NCI-H446 (cell line): ENCODE measurements at regions not wholly inside any gene's neighbourhood (a gene's known extent, or its start where the extent isn't known, plus 50 kb on each side); places are given as distances from the start of the nearest gene placed in this dataset.
A peak's percentile ranks its signal among the peaks of the same experiment; 100 is the strongest.

Experiments used
- DNase-seq, 2 experiments: peaks; one replicate each; lab custom pipeline; 2025; lab: John Stamatoyannopoulos, UW

DNA sequence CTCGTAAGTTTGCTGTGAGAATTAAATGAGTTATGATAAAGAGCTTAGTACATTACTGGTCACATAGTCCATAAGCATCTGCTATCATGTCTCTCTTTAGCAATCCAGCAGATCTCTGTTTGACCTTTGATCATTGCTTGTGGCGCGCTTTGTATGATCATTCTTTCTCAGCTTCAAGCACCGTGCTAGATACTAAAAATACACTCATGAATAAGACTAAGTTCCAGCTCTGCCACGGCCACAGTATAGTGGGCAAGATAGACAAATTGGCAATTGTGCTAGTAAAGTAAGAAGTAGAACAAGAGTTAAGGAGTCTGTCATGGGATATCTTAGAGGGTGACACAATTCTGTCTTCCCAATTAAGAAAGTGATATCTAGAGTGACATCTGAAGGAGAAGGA is 75.2 kb upstream of the ADGRF1 start:
- no peak for DNase-seq

DNA sequence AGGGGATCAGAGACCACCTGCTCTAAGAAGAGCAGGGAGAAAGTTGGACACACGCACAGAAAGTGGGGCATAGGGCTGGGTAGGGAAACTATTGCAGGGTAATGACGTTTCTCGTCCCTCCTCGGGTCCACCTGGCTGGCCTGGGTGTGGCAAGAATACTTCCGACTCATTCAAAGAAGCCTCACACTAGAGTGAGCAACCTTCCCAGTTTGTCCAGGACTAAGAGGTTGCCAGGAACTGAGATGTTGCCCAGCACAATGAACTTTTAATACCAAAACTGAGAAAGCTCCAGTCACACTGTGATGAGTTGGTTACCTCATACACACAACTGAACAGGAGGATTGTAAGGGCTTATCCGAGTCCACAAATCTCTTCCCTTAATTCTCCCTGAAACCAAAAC is 74.5 kb upstream of the ADGRF1 start:
- no peak for DNase-seq

DNA sequence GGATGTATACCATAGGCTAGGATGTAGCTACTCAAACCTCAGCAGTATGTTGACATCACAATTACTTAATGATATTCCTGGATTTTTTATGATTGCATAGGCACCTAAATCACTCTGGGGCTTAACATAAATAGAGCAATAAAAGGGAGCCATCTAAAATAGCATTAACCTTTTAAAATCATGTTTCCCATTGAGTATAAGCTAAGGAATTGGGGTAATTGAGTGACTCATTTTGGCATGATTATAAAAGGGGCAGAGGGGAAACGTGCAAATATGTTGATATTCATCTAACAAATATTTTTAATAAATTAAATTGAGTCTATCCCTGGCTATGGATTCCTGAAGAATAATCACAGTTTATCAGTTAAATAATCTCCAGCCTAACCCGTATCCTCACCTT is 74.0 kb upstream of the ADGRF1 start:
- DNase-seq: no peak

DNA sequence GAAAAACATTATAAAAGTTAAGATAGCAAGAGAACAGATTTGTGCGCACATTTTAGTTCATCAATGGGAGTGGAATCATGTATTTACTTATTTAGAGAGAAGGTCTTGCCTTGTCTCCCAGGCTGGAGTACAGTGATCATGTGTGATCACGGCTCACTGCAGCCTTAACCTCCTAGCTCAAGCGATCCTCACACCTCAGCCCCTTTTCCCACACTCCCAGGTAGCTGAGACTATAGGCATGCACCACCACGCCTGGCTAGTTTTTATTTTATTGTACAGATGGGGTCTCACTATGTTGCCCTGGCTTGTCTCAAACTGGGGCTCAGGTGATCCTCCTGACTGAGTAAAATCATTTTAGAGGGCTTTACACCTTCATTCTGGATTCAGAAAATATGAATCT is 72.3 kb upstream of the ADGRF1 start:
- no peak for DNase-seq

DNA sequence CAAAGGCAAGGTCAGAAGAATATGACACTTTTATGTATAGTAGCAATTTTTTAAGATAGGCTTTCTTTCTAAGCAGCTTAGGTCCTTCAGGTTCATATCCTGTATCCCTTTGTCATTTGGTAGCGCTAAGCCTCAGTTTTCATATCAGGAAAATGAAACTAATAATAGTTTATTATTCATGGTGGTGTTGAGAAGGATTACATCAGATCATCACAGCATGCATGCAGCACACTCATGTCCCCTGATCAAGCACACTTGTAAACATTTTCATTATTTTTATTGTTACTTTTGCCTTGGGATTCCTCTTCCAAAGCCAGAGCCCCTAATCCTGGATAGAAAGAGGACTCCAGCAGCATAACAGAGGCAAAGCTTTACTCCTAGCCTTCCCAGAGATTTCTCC is 70.2 kb upstream of the ADGRF1 start:
- no peak for DNase-seq

DNA sequence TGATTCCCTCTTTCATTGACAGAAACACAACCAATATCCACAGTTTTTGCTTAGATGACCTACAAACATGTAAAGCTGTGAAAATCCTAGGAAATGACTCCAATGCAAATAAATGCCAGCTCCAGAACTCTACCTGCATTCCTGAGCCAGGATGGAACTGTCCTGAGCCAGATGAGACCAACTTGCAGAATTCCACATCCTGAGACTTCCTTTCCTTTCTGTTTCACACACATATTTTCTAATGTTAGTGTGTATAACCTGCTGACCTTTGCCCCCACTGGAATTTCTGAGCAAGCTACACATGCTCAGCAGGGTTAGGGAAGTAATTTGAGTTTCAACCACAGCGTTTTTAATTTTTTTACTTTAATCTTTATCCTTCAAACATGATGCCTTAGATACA is 69.6 kb upstream of the ADGRF1 start:
- DNase-seq: no peak

DNA sequence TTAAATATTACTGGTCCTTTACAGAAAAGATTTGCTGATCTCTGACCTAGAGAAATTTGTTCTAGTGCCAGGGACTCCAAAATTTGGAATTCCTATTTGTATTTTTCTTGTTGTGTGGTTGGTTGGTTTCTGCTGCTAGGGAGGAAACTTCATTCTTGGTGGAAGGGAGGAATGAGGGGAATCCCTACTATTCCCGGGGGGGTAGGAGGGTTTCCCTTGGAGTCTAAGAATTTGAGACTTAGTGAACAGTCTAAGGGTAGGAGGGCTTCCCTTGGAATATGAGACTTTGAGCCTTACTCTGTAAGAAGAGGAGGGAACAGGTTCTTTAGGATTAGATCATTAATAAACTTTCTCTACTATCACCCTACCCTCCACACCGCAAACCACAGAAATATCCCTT is 67.1 kb upstream of the ADGRF1 start:
- no peak for DNase-seq

DNA sequence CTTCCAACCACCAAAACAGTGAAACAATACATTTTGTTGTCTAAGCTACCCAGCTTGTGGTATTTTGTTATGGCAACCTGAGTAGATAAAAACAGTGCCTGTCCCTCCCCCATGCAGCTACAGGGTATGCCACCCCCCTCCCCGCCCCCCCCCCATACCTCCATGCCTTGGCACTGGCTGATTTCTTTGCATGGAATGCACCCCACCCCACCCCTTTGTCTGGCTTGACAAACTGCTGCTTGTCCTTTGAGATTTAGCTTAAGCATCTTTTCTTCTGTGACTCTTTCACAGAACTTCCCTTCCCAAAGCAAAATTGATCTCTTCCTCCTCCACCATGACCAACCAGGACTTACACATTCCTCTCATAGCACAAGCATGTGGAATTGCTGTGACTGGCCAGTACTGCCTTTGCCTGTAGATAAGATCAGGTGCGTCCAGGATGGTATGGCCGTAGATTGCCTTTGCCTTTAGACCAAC is 64.6 kb upstream of the ADGRF1 start:
- DNase-seq: no peak

DNA sequence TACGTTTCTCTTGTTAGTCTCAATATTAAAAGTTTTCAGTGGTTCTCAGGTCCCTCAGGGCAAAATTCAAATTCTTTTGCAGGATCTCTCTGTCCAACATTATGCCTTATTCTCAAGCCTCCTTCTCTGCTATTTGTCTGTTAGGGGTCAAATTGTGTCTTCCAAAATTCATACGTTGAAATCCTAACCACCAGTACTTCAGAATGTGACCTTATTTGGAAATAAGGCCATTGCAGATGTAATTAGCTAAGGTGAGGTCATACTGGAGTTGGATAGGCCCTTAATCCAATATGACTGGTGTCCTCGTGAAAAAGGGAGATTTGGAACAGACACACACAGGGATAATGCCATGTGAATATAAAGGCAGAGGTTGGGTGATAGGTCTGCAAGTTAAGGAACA is 64.1 kb upstream of the ADGRF1 start:
- DNase-seq: no peak

DNA sequence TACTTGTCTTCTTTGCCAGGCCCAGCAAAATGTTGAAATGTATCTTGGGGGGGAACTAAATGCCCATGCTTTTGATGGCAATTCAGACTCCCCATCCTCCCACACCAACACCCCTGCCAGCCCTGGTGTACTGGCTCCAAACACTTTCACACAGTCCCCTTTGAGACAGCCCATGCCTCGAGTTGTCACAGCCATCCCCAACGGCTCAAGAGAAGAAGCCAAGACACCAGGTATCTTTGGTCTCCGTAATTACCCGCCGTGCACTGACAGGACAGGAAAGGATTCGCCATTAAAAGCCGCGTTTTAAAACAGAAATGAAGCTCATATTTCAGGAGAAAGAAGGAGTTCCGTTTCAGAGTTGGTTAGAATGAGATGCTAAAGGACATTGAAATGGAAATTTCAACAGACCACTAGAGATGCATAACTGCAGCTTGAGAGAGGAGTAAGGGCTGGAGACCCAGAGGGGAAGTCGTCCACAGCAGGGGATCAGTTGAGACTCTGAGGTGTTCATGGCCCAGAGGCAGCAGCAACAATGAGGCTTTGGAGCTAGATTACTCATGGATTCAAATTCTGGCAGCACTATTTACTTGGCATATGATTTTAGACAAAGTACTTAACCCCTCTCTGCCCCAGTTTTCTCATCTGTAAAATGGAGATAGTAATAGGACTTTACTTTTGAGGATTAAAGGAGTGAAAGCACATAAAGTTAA is 63.5 kb upstream of the ADGRF1 start:
- DNase-seq: no peak

DNA sequence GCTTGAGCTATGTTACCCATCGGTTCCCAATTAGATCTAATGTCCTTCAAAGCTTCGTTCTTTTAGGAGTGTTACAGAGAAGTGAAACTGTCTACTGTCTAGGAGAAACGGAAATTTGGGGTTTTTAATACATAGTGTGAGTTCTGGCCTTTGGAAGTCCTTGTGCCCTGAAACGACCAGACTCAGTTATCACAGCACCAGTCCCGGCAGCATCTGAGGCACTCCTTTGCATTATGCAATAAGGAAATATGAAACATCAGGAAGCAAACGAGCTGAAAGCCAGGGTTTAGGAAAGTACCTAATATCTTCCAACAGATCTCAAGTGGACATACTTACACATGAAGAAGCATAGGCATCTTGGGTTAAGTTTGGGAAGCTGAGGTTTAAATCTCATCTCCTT is 61.8 kb upstream of the ADGRF1 start:
- no peak for DNase-seq

DNA sequence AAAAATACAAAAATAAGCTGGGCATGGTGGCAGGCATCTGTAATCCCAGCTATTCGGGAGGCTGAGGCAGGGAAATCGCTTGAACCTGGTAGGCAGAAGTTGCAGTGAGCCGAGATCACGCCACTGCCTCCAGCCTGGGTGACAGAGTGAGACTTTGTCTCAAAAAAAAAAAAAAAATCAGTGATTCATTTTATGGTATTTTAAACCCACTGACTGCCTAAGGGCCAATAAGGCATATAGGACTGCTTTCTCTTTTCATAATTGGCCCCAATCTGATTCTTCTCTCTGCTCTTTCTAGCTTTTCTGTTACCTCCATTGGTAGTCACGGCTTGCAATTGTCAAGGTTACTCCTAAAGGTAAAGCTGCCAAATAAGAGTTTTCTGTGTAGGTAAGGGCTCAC is 60.2 kb upstream of the ADGRF1 start:
- DNase-seq: no peak

DNA sequence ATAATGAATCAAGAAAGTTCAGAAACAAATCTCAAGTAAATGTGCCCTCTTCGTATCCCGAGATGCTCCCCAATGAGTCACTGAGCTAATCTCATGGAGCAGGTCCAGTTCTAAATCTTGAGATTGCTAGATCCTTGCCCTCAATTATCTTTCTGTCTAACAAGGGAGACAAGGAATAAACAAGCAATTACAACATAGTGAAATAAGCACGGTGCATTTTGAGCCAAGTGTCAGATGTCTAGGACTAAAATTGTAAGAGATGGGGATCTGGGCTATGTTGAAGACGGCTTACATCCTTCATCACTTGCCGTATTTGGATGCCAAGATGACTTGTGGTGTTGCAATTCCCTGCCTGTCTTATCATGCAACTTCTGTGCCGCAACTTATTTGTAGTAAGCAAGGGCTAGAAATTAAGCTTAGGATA is 56.5 kb upstream of the ADGRF1 start:
- DNase-seq: no peak

DNA sequence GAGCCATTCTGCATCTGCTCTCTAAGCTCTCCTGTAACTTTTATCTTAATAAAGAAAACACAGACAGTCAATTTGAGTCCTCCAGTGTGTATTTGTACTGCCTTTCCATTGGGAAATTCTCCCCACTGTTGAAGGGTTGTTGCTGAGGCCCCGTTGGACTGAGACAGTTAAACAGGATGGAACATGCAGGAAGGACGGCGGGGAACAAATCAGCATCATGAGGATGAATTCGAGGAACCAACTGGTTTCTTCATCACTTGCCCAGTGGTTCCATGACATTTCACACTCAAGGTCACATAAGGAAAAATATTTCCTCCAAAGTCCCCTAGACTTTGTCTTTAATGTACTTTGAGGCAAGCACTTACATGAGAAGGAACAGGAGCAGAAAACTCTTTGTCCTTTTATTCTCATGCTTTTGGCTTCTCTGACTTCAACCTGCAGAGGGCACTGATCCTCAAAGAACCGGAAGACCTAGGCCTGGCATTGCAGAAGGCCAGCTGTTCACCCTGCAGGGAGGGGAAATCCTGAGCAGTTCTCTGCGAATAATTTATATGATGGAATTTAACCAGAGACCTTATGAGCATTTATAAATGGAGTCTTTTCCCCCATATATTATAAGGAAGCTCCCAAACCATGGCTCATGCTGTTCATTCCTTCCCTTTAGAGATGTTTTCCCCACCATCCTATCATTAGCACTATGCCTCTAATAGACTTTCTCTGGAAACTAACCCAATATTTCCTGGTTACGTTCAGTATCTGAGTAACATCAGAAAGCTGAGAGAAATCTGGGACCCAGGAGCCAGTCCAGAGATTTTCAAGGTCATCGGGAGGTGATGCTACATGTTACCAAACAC is 55.2 kb upstream of the ADGRF1 start:
- peak in 1 of 2 experiments; percentile 59 for DNase-seq

DNA sequence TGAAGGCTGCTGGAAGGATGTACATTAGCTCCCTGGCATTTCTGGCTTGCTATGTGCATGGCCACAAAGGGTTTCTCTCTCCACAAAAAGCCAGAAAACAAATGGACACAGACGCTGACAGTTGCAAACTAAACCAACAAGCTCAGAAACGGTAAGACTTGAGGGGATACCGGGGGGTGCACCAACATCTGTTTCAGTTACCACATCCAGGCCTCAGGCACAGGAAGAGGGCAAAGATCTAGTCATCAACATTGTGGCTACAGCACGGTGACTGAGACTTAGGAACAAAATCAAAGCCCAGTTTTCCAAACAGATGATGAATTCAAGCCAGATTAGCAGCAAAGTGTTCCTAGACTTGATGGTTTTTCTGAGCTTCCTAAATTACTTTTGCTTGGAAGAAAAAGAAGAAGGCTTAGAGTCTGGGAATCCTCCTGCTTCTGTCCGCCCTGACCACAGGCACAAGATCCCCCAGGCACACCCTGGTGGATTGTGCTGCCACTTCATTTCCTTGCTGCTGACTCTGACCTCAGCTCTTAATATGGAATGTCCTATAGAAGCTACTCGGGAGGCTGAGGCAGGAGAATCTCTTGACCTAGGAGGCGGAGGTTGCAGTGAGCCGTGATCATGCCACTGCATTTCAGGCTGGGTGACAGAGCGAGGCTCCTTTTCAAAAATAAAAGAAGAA is 54.2 kb upstream of the ADGRF1 start:
- DNase-seq: no peak

DNA sequence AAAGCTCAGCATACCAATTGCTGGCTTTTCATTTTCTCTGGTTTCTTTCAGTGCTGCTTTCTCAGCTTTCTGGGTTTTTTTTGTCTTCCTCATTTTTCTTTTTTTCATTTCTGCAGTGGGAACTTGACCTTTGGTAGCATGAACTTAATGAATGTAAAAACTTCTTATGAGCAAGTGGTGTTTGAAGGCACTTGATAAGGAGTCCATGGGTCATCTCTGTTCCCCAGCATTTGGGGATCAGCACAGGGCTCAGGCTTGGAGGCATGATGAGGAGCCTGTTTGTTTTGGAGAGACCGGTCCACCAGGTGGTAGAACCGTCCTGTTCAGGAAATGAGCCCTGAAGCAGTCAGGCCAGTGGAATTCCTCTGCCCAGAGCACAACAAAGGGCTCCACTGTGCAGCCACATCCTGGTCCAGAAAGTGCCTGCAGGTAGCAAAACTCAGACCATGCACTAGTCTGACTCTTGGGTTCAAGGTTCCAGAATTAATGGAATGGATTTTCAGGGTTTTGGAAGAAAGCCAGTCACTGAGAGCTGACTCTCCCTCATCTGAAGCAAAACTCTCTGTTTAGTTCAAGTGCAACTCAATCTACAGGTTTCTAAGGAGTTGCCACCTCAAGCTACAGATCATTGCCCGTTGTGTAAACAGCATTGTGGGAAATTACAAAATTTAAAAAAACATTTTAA is 52.3 kb upstream of the ADGRF1 start:
- DNase-seq: no peak

DNA sequence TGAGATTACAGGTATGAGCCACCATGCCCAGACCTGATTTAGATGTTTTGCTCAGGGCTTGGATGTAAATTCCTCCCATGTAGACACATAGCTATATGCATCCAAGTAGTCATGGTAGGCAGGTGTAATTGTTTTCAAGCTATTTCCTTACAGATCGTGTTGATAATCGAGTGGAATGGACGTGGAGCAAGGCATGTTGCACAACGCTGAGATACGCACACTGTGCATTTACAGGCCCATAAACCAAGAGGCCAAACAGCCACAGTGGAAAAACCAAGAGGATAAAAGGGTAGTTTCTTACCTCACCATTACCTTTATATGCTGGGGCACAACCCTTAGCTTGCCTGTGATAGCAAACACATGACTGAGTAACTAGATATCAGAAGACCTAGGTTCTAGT is 51.0 kb upstream of the ADGRF1 start:
- DNase-seq: no peak

DNA sequence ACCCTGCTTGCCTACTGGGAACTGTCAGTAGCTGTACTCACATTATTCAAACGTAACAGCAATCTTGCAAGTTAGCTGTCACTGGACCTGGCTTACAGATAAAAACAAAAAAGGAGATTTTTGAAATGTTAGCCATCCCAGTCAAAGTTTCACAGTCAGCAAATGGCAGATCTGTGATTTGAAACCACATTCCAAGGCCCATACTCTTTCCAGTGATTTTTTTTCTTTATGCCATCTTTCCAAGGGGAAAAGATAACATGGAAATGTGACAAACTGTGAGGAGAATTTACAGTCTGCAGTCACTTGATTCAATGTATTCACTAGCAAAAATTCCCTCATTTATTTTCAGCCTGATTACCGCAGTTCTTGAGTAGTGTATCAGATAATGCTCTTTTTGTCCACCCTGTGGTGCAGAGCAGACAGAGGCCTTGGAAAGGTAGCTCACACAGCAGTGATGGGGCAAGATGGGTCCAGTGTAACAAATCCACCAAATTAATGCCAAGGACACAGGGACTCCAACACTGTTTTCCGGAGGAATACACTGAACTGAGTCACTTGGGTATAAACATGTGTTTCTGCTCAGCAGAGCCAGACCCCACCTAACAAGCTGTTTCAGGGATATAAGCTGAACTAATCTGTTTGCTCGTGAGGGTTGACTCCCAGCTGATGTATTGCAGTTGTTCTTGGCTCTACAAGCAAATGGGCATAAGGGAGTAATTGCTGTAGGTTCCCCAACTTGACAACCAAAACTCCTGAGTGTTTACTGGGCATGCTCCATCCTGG is 49.9 kb upstream of the ADGRF1 start:
- DNase-seq: no peak
